Caco-2 (cell line): ENCODE measurements at regions not wholly inside any gene's neighbourhood (a gene's known extent, or its start where the extent isn't known, plus 50 kb on each side); places are given as distances from the start of the nearest gene placed in this dataset.

ENCODE experiments used
- BruUV-seq: library from RNA; stranded (reverse); fragments of 400-500 nt; replicated peaks from 2 replicates; lab custom pipeline; 2021; lab: Mats Ljungman, UMichigan
- CTCF ChIA-PET: fragments of 300-600 bp; sonication (Branson Sonifier 250); formaldehyde crosslinking; loops from one replicate; lab custom pipeline; 2022; ENCODE audit warnings: antibody characterized with exemption; lab: Charles Lee
- POLR2A ChIA-PET: fragments of 300-600 bp; sonication (Branson Sonifier 250); formaldehyde crosslinking; loops from one replicate; lab custom pipeline; 2022; ENCODE audit warnings: antibody characterized with exemption; lab: Charles Lee
- DNase-seq, 2 experiments: peaks; one replicate each; pipeline versions ENCODE4 v3.0.0 to v3.0.0-alpha.2; 2020 to 2022
- H3K27me3 ChIP-seq: replicated peaks from 2 replicates; pipeline ENCODE4 v1.6.0; 2011; ENCODE audit warnings: low read length; ENCODE audit not compliant: control insufficient read depth, insufficient read depth
- H3K36me3 ChIP-seq: 2 replicates; pipeline ENCODE4 v1.5.1; 2011; ENCODE audit warnings: low read length; ENCODE audit not compliant: control insufficient read depth, insufficient read depth
- H3K4me1 ChIP-seq: fragments of 250-450 bp; sonication (Bioruptor Pico); 2 replicates; pipeline ENCODE4 v1.5.1; 2020; ENCODE audit warnings: mild to moderate bottlenecking
- H3K4me3 ChIP-seq: 2 replicates; pipeline ENCODE4 v1.5.1; 2011; ENCODE audit warnings: low read depth, mild to moderate bottlenecking, control low read depth, low read length
- H3K9me3 ChIP-seq: fragments of 250-450 bp; sonication (Bioruptor Pico); 2 replicates; pipeline ENCODE4 v1.5.1; 2020; ENCODE audit warnings: mild to moderate bottlenecking, moderate library complexity
- H3K27ac Mint-ChIP-seq: one replicate; pipeline ENCODE4 v1.8.0; 2022; ENCODE audit warnings: mixed read lengths; ENCODE audit not compliant: unreplicated experiment
- H3K27me3 Mint-ChIP-seq: one replicate; pipeline ENCODE4 v1.8.0; 2022; ENCODE audit warnings: mixed read lengths; ENCODE audit not compliant: insufficient read depth, unreplicated experiment
- H3K36me3 Mint-ChIP-seq: one replicate; pipeline ENCODE4 v1.8.0; 2022; ENCODE audit warnings: mild to moderate bottlenecking, mixed read lengths; ENCODE audit not compliant: insufficient read depth, unreplicated experiment
- H3K4me1 Mint-ChIP-seq: one replicate; pipeline ENCODE4 v1.8.0; 2022; ENCODE audit warnings: low read depth, mixed read lengths; ENCODE audit not compliant: unreplicated experiment
- H3K4me3 Mint-ChIP-seq: one replicate; pipeline ENCODE4 v1.8.0; 2022; ENCODE audit warnings: mild to moderate bottlenecking, moderate library complexity, mixed read lengths; ENCODE audit not compliant: unreplicated experiment
- H3K9me3 Mint-ChIP-seq: one replicate; pipeline ENCODE4 v1.8.0; 2022; ENCODE audit warnings: mixed read lengths; ENCODE audit not compliant: unreplicated experiment
- CTCF ChIP-seq, 2 experiments: fragments of 200-600 bp in 1 of 2; IDR thresholded peaks; 1 replicate in 1 of 2; 2 replicates in 1 of 2; pipeline versions ENCODE4 v1.5.1 to v1.8.0; 2011 to 2022; ENCODE audit warnings: antibody characterized with exemption in 1 of 2, control low read depth in 1 of 2, inconsistent platforms in 1 of 2, low read depth in 1 of 2, low read length in 1 of 2, mild to moderate bottlenecking in 1 of 2, moderate library complexity in 1 of 2; ENCODE audit not compliant: insufficient read depth in 1 of 2, severe bottlenecking in 1 of 2, unreplicated experiment in 1 of 2
- intact Hi-C: fragments of 100-400 bp; cut with micrococcal nuclease; formaldehyde crosslinking; loops from one replicate; pipeline ENCODE4 v1.10.0; 2022; ENCODE audit not compliant: unreplicated experiment

DNA sequence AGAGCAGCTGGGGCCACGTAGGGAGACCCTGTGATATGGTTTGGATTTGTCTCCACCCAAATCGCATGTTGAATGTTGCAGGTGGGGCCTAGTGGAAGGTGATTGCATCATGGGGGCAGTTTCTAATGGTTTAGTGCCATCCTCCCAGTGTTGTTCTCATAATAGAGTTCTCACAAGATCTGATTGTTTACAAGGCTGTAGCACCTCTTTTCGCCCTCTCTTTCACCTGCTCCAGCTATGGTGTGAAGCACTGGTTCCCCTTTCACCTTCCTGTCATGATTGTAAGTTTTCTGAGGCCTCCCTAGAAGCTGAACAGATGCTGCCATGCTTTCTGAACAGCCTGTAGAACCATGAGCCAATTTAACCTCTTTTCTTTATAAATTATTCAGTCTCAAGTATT, 198.9 kb upstream of the CBLB start:
- Mint-ChIP-seq H3K4me1 (no peaks in the 10 kb centered on the region), H3K36me3 (no peaks in the 10 kb centered on the region), H3K4me3 (no peak overlapping the region), H3K27me3 (no peaks in the 10 kb centered on the region), H3K27ac (no peak overlapping the region), H3K9me3 (peaks cover 27% of the 10 kb centered on the region)
- no peak for TF ChIP-seq CTCF (IDR thresholded peaks at IDR 0.05; ENCODE audit: insufficient read depth in 1 of 2, low read depth in 1 of 2, low read length in 1 of 2, severe bottlenecking in 1 of 2, unreplicated experiment in 1 of 2)
- BruUV-seq, result no TSS peak
- no peak overlapping the region for H3K4me3 ChIP-seq
- ChIA-PET POLR2A (no interaction called here), CTCF (no interaction called here)
- H3K36me3 ChIP-seq, result no peaks in the 10 kb centered on the region
- H3K4me1 ChIP-seq, result no peaks in the 10 kb centered on the region
- no peak for DNase-seq
- peaks cover 17% of the 10 kb centered on the region for H3K9me3 ChIP-seq
- intact Hi-C loops, result no loop called here
- H3K27me3 ChIP-seq, result no peaks in the 10 kb centered on the region

DNA sequence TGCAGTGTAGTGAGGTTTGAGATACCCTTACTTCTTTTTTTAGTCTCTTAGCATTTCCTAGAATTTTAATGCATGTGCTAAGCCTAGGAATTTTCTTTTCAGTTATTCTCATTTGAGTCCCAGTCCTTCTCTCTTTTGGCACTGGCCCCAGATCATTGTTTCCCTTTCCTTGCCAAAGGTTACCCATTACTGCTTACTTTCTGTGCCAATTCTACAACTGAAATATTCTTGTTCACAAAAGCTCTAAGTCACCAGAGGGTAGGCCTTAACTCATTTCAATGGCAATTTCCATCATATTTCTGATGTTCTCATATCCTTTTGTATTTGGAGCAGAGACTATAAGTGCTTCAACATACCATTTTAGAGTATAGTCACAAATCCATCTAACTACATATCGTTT, 199.6 kb upstream of the CBLB start:
- Mint-ChIP-seq H3K4me1 (no peaks in the 10 kb centered on the region), H3K36me3 (no peaks in the 10 kb centered on the region), H3K27me3 (no peaks in the 10 kb centered on the region), H3K27ac (no peak overlapping the region), H3K4me3 (no peak overlapping the region), H3K9me3 (peaks cover 21% of the 10 kb centered on the region)
- TF ChIP-seq CTCF (IDR thresholded peaks at IDR 0.05; ENCODE audit: insufficient read depth in 1 of 2, low read depth in 1 of 2, low read length in 1 of 2, severe bottlenecking in 1 of 2, unreplicated experiment in 1 of 2), result no peak
- BruUV-seq, result no TSS peak
- H3K36me3 ChIP-seq, result no peaks in the 10 kb centered on the region
- intact Hi-C loops, result no loop called here
- H3K4me1 ChIP-seq, result no peaks in the 10 kb centered on the region
- CTCF ChIA-PET, result no interaction called here
- no peak overlapping the region for H3K4me3 ChIP-seq
- no peak for DNase-seq
- H3K27me3 ChIP-seq, result no peaks in the 10 kb centered on the region
- POLR2A ChIA-PET, result no interaction called here
- peaks cover 13% of the 10 kb centered on the region for H3K9me3 ChIP-seq

DNA sequence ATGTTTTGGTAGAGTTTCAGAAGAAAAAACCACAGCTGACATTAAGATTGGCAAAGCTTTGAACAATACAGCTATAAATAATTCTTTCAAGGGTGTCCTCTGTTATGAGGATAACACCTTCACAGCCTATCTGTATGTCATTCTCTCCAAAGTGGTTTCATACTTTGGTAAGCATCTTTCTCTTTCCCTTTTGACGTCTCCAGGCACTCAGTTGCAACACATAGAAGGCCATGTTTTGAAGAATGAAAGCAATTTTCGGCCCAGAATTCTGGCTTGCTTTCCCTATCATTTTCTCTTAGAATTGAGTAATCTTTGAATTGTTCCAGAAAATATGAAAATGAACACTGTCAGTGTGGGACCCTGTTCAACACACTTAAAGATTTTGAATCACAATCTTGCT, 200.0 kb upstream of the CBLB start:
- TF ChIP-seq CTCF (IDR thresholded peaks at IDR 0.05; ENCODE audit: insufficient read depth in 1 of 2, low read depth in 1 of 2, low read length in 1 of 2, severe bottlenecking in 1 of 2, unreplicated experiment in 1 of 2), result no peak
- Mint-ChIP-seq H3K4me1 (no peaks in the 10 kb centered on the region), H3K36me3 (no peaks in the 10 kb centered on the region), H3K9me3 (peaks cover 17% of the 10 kb centered on the region), H3K27ac (no peak overlapping the region), H3K4me3 (no peak overlapping the region), H3K27me3 (no peaks in the 10 kb centered on the region)
- intact Hi-C loops, result no loop called here
- BruUV-seq, result no TSS peak
- Histone ChIP-seq H3K36me3 (no peaks in the 10 kb centered on the region), H3K27me3 (no peaks in the 10 kb centered on the region), H3K4me1 (no peaks in the 10 kb centered on the region), H3K9me3 (peaks cover 10% of the 10 kb centered on the region), H3K4me3 (no peak overlapping the region)
- DNase-seq, result no peak
- ChIA-PET POLR2A (no interaction called here), CTCF (no interaction called here)
